Activated B cell treated with CpG ODN at 0.5 μM for 24 hours (primary cell): ENCODE measurements at regions not wholly inside any gene's neighbourhood (a gene's known extent, or its start where the extent isn't known, plus 50 kb on each side); places are given as distances from the start of the nearest gene placed in this dataset.

Experiments used
- ATAC-seq: fragments of 200-7000 bp; cut with Tn5 transposase; one replicate; pipeline ENCODE4 v1.10.0; 2021; ENCODE audit warnings: low read depth, mild to moderate bottlenecking, moderate library complexity
- CTCF ChIA-PET: fragments of 350-600 bp; sonication (Branson Sonifier 250); formaldehyde crosslinking; loops from one replicate; lab custom pipeline; 2021; ENCODE audit warnings: antibody characterized with exemption; lab: Charles Lee
- POLR2A ChIA-PET: fragments of 350-600 bp; sonication (Branson Sonifier 250); formaldehyde crosslinking; loops from one replicate; lab custom pipeline; 2021; ENCODE audit warnings: antibody characterized with exemption; lab: Charles Lee
- DNase-seq: peaks from one replicate; pipeline ENCODE4 v3.0.0; 2022
- H3K27ac Mint-ChIP-seq: one replicate; pipeline ENCODE4 v1.8.0; 2020; ENCODE audit warnings: mixed read lengths
- H3K27me3 Mint-ChIP-seq: one replicate; pipeline ENCODE4 v1.8.0; 2021; ENCODE audit warnings: mixed read lengths
- H3K36me3 Mint-ChIP-seq: one replicate; pipeline ENCODE4 v1.8.0; 2021; ENCODE audit warnings: low read depth, mixed read lengths
- H3K4me1 Mint-ChIP-seq: one replicate; pipeline ENCODE4 v1.8.0; 2021; ENCODE audit warnings: mixed read lengths
- H3K4me3 Mint-ChIP-seq: one replicate; pipeline ENCODE4 v1.8.0; 2020; ENCODE audit warnings: mild to moderate bottlenecking, mixed read lengths
- H3K9me3 Mint-ChIP-seq: one replicate; pipeline ENCODE4 v1.8.0; 2020; ENCODE audit warnings: mixed read lengths
- CTCF ChIP-seq: fragments of 200-600 bp; IDR thresholded peaks from one replicate; pipeline ENCODE4 v1.8.0; 2022; ENCODE audit warnings: antibody characterized with exemption, mild to moderate bottlenecking
- intact Hi-C: fragments of 100-400 bp; cut with micrococcal nuclease; formaldehyde crosslinking; loops from one replicate; pipeline ENCODE4 v1.15.1; 2024

- Mint-ChIP-seq H3K4me3 (no peak overlapping the region), H3K9me3 (no peaks in the 10 kb centered on the region), H3K36me3 (no peaks in the 10 kb centered on the region), H3K4me1 (no peaks in the 10 kb centered on the region), H3K27ac (no peak overlapping the region), H3K27me3 (peaks cover 8% of the 10 kb centered on the region)
- CTCF ChIA-PET: no interaction called here
- TF ChIP-seq CTCF: no peak
- ATAC-seq: no peak
- POLR2A ChIA-PET: no interaction called here
- no peak for DNase-seq
- intact Hi-C loops: no loop called here
Observed at GRCh38 chr7:17710312-17710711, 230.0 kb downstream of the SNX13 start.

GRCh38 chr7:17713584-17713983, 226.7 kb downstream of the SNX13 start:
- CTCF ChIA-PET: no interaction called here
- intact Hi-C loops: no loop called here
- ATAC-seq: no peak
- no peak for TF ChIP-seq CTCF
- Mint-ChIP-seq H3K4me3 (no peak overlapping the region), H3K27ac (no peak overlapping the region), H3K36me3 (no peaks in the 10 kb centered on the region), H3K4me1 (no peaks in the 10 kb centered on the region), H3K9me3 (no peaks in the 10 kb centered on the region), H3K27me3 (peaks cover 4% of the 10 kb centered on the region)
- POLR2A ChIA-PET: no interaction called here
- no peak for DNase-seq

- Mint-ChIP-seq H3K9me3 (no peaks in the 10 kb centered on the region), H3K27ac (no peak overlapping the region), H3K4me3 (no peak overlapping the region), H3K4me1 (no peaks in the 10 kb centered on the region), H3K27me3 (peaks cover 4% of the 10 kb centered on the region), H3K36me3 (no peaks in the 10 kb centered on the region)
- ChIA-PET POLR2A (no interaction called here), CTCF (no interaction called here)
- ATAC-seq: no peak
- intact Hi-C loops: no loop called here
- no peak for TF ChIP-seq CTCF
- no peak for DNase-seq
Observed at GRCh38 chr7:17716816-17717215, 223.5 kb downstream of the SNX13 start.

GRCh38 chr7:17719998-17720397, 220.3 kb downstream of the SNX13 start:
- intact Hi-C loops: no loop called here
- H3K27me3 Mint-ChIP-seq: peaks cover 1% of the 10 kb centered on the region
- TF ChIP-seq CTCF: no peak
- ChIA-PET CTCF (no interaction called here), POLR2A (no interaction called here)
- ATAC-seq (no peak), DNase-seq (no peak)
- no peak overlapping the region for H3K4me3 Mint-ChIP-seq
- H3K27ac Mint-ChIP-seq: no peak overlapping the region
- no peaks in the 10 kb centered on the region for H3K4me1 Mint-ChIP-seq
- H3K36me3 Mint-ChIP-seq: no peaks in the 10 kb centered on the region
- no peaks in the 10 kb centered on the region for H3K9me3 Mint-ChIP-seq

GRCh38 chr7:17721736-17722285, 218.5 kb downstream of the SNX13 start:
- ChIA-PET POLR2A (no interaction called here), CTCF (no interaction called here)
- H3K9me3 Mint-ChIP-seq: no peaks in the 10 kb centered on the region
- H3K36me3 Mint-ChIP-seq: no peaks in the 10 kb centered on the region
- no peaks in the 10 kb centered on the region for H3K4me1 Mint-ChIP-seq
- DNase-seq (no peak), ATAC-seq (no peak)
- no peak overlapping the region for H3K27ac Mint-ChIP-seq
- H3K27me3 Mint-ChIP-seq: peaks cover 1% of the 10 kb centered on the region
- no peak overlapping the region for H3K4me3 Mint-ChIP-seq
- intact Hi-C loops: no loop called here
- no peak for TF ChIP-seq CTCF
